SK-N-SH (cell line): ENCODE measurements at regions not wholly inside any gene's neighbourhood (a gene's known extent, or its start where the extent isn't known, plus 50 kb on each side); places are given as distances from the start of the nearest gene placed in this dataset.
"Not testable (repeated sequence)": the region's sequence is repeated elsewhere in the genome, so short reads cannot be mapped to it uniquely, and the experiment has no call there.

Experiments
- CTCF ChIA-PET: fragments of 300-600, 350-600 bp; formaldehyde crosslinking; extraction: SDS; loops from one replicate; lab custom pipeline; 2021; lab: Yijun Ruan, JAX
- POLR2A ChIA-PET: fragments of 350-600 bp; sonication (Branson Sonifier 250); formaldehyde crosslinking; extraction: SDS; loops from one replicate; lab custom pipeline; 2020; ENCODE audit warnings: antibody characterized with exemption, inconsistent platforms; lab: Yijun Ruan, JAX
- DNase-seq: peaks from one replicate; pipeline ENCODE4 v3.0.0; 2012
- H2AFZ ChIP-seq: fragments of 200-600 bp; sonication (generic); 2 replicates; pipeline ENCODE4 v1.8.1; 2016; ENCODE audit warnings: antibody characterized with exemption, mild to moderate bottlenecking, low read depth
- H3F3A ChIP-seq: fragments of 200-600 bp; sonication (generic); replicated peaks from 2 replicates; pipeline ENCODE3; 2016; ENCODE audit warnings: antibody characterized with exemption, mild to moderate bottlenecking; ENCODE audit not compliant: insufficient read depth
- H3K27ac ChIP-seq, 2 experiments: fragments of 200-500 bp in 1 of 2; fragments of 200-600 bp in 1 of 2; sonication (Bioruptor generic) in 1 of 2; sonication (generic), shearing (Covaris generic) in 1 of 2; 2 replicates each; pipeline versions ENCODE4 v1.5.1 to v1.6.1; 2014 to 2016; ENCODE audit warnings: low read depth in 2 of 2, inconsistent platforms in 1 of 2, low read length in 1 of 2, mild to moderate bottlenecking in 1 of 2, mixed read lengths in 1 of 2
- H3K27me3 ChIP-seq: fragments of 200-600 bp; sonication (generic), shearing (Covaris generic); 2 replicates; pipeline ENCODE4 v1.6.1; 2016; ENCODE audit warnings: mixed run types; ENCODE audit not compliant: insufficient read depth
- H3K36me3 ChIP-seq, 2 experiments: fragments of 200-500 bp in 1 of 2; fragments of 200-600 bp in 1 of 2; sonication (Bioruptor generic) in 1 of 2; sonication (generic) in 1 of 2; replicated peaks in 1 of 2; 2 replicates each; pipeline versions ENCODE3 to v1.5.1; 2014 to 2016; ENCODE audit warnings: low read length in 1 of 2, mild to moderate bottlenecking in 1 of 2; ENCODE audit not compliant: insufficient read depth in 2 of 2, control insufficient read depth in 1 of 2
- H3K4me1 ChIP-seq, 2 experiments: fragments of 200-500 bp in 1 of 2; fragments of 200-600 bp in 1 of 2; sonication (Bioruptor generic) in 1 of 2; sonication (generic), shearing (Covaris generic) in 1 of 2; 2 replicates each; pipeline versions ENCODE4 v1.5.1 to v1.6.1; 2014 to 2016; ENCODE audit warnings: low read depth in 1 of 2, low read length in 1 of 2, mixed run types in 1 of 2; ENCODE audit not compliant: insufficient read depth in 2 of 2, control insufficient read depth in 1 of 2
- H3K4me2 ChIP-seq: fragments of 200-600 bp; sonication (generic), shearing (Covaris generic); 2 replicates; pipeline ENCODE4 v1.6.1; 2017; ENCODE audit warnings: mixed run types
- H3K4me3 ChIP-seq, 2 experiments: fragments of 200-500 bp in 1 of 2; fragments of 200-600 bp in 1 of 2; sonication (Bioruptor generic) in 1 of 2; sonication (generic), shearing (Covaris generic) in 1 of 2; 2 replicates each; pipeline versions ENCODE4 v1.5.1 to v1.8.1; 2014 to 2016; ENCODE audit warnings: low read depth in 2 of 2, inconsistent platforms in 1 of 2, low read length in 1 of 2, mild to moderate bottlenecking in 1 of 2, mixed read lengths in 1 of 2, moderate library complexity in 1 of 2
- H3K79me2 ChIP-seq: fragments of 200-600 bp; sonication (generic); 2 replicates; pipeline ENCODE4 v1.8.1; 2017; ENCODE audit warnings: mild to moderate bottlenecking; ENCODE audit not compliant: insufficient read depth
- H3K9ac ChIP-seq: fragments of 200-600 bp; sonication (generic); 2 replicates; pipeline ENCODE4 v1.6.1; 2017; ENCODE audit warnings: mixed run types
- H3K9me2 ChIP-seq: fragments of 200-600 bp; sonication (generic); 2 replicates; pipeline ENCODE4 v1.6.1; 2017; ENCODE audit warnings: mixed run types
- H3K9me3 ChIP-seq: fragments of 200-600 bp; sonication (generic); 2 replicates; pipeline ENCODE4 v1.6.1; 2017; ENCODE audit warnings: mixed run types, mild to moderate bottlenecking, moderate library complexity
- H4K20me1 ChIP-seq: fragments of 200-600 bp; sonication (generic); 2 replicates; pipeline ENCODE4 v1.6.1; 2017; ENCODE audit warnings: mild to moderate bottlenecking, mixed run types; ENCODE audit not compliant: insufficient read depth
- CTCF ChIP-seq: fragments of 200-600 bp; sonication (generic); IDR thresholded peaks from 2 replicates; pipeline ENCODE4 v1.6.1; 2017; ENCODE audit warnings: antibody characterized with exemption, mild to moderate bottlenecking, moderate library complexity
- ELF1 ChIP-seq: IDR thresholded peaks from 2 replicates; pipeline ENCODE4 v1.4.0; 2012
- EP300 ChIP-seq, 2 experiments: IDR thresholded peaks; 2 replicates each; pipeline versions ENCODE4 v1.4.0 to v1.6.1; 2012; ENCODE audit warnings: borderline replicate concordance in 1 of 2, low read depth in 1 of 2, low read length in 1 of 2
- EZH2phosphoT487 ChIP-seq: fragments of 200-600 bp; sonication (generic); IDR thresholded peaks from 2 replicates; pipeline ENCODE4 v1.6.1; 2017; ENCODE audit warnings: low read depth, mixed run types, mild to moderate bottlenecking, antibody characterized with exemption, moderate library complexity, borderline replicate concordance
- JUND ChIP-seq: IDR thresholded peaks from 2 replicates; pipeline ENCODE4 v1.4.0; 2012
- MAX ChIP-seq: IDR thresholded peaks from 2 replicates; pipeline ENCODE4 v1.4.0; 2012; ENCODE audit warnings: low read depth
- MEF2A ChIP-seq: IDR thresholded peaks from 2 replicates; pipeline ENCODE4 v1.4.0; 2012; ENCODE audit warnings: low read depth, borderline replicate concordance
- MXI1 ChIP-seq: IDR thresholded peaks from 2 replicates; pipeline ENCODE4 v1.6.1; 2012; ENCODE audit warnings: mild to moderate bottlenecking, low read depth, low read length, improper control_type of control experiment
- NRF1 ChIP-seq: IDR thresholded peaks from 2 replicates; pipeline ENCODE4 v1.6.1; 2012; ENCODE audit warnings: low read depth, mild to moderate bottlenecking, low read length
- REST ChIP-seq: IDR thresholded peaks from 2 replicates; pipeline ENCODE4 v1.6.1; 2012; ENCODE audit warnings: mild to moderate bottlenecking, low read depth, low read length, moderate library complexity
- TAF1 ChIP-seq: IDR thresholded peaks from 2 replicates; pipeline ENCODE4 v1.6.1; 2012; ENCODE audit warnings: low read depth, mild to moderate bottlenecking, low read length, moderate library complexity, borderline replicate concordance
- TEAD4 ChIP-seq: IDR thresholded peaks from 2 replicates; pipeline ENCODE4 v1.4.0; 2012; ENCODE audit warnings: mild to moderate bottlenecking, borderline replicate concordance; ENCODE audit not compliant: insufficient read depth
- USF2 ChIP-seq: fragments of 150-350 bp; IDR thresholded peaks from 2 replicates; pipeline ENCODE4 v1.6.1; 2017; ENCODE audit warnings: antibody characterized with exemption, low read length, low read depth, borderline replicate concordance
- YY1 ChIP-seq: IDR thresholded peaks from 2 replicates; pipeline ENCODE4 v1.4.0; 2012; ENCODE audit warnings: low read depth, mild to moderate bottlenecking
- WGBS: methylation state at CpG from one replicate; pipeline ENCODE4 v1.1.6; 2017; ENCODE audit warnings: low lambda C conversion rate; 5-methylcytosine and 5-hydroxymethylcytosine counted together

GRCh38 chr4:79197275-79198009 is 128.4 kb downstream of the NAA11 start (continued):
- TF ChIP-seq REST: no peak
- TF ChIP-seq NRF1: no peak
- TF ChIP-seq EZH2phosphoT487: no peak
- TF ChIP-seq CTCF: no peak

GRCh38 chr4:79191292-79191691 is 134.6 kb downstream of the NAA11 start:
- H3K27ac ChIP-seq, H3K9ac ChIP-seq, H2AFZ ChIP-seq, H3K9me2 ChIP-seq, H3K79me2 ChIP-seq, H3K4me2 ChIP-seq, H4K20me1 ChIP-seq, H3K4me1 ChIP-seq, H3K27me3 ChIP-seq, H3K4me3 ChIP-seq, H3F3A ChIP-seq, H3K9me3 ChIP-seq, POLR2A ChIA-PET, H3K36me3 ChIP-seq, CTCF ChIA-PET, DNase-seq: not testable (repeated sequence)
- 21% methylated on average over 1 of the region's 1 CpG for WGBS

- Histone ChIP-seq H3K4me3 (no peak overlapping the region), H3K9ac (no peak overlapping the region), H3K4me1 (no peaks in the 10 kb centered on the region; a peak in 1 of 4 replicates), H3K27ac (no peak overlapping the region), H3K36me3 (no peaks in the 10 kb centered on the region), H3K27me3 (no peaks in the 10 kb centered on the region), H2AFZ (no peak overlapping the region), H3F3A (no peaks in the 10 kb centered on the region), H4K20me1 (no peaks in the 10 kb centered on the region), H3K79me2 (no peaks in the 10 kb centered on the region), H3K9me2 (no peaks in the 10 kb centered on the region), H3K4me2 (no peak overlapping the region), H3K9me3 (no peaks in the 10 kb centered on the region)
- CTCF ChIA-PET: interaction anchor here (0.6 kb wide), 1 partner anchor 543 kb away, joined by 3 read pairs; no protein-coding TSS in a partner anchor
- no peak for DNase-seq
- 23% methylated on average over 3 of the region's 3 CpGs for WGBS
- POLR2A ChIA-PET: no interaction called here
- TF ChIP-seq EZH2phosphoT487 (no peak), ELF1 (no peak), EP300 (IDR thresholded peaks at IDR 0.05; ENCODE audit: borderline replicate concordance in 1 of 2, low read depth in 1 of 2, low read length in 1 of 2) (no peak), TAF1 (no peak), JUND (no peak), MAX (no peak), USF2 (no peak), TEAD4 (no peak), YY1 (no peak), MEF2A (no peak), CTCF (no peak), MXI1 (no peak), NRF1 (no peak)
Measured at GRCh38 chr4:79185526-79186045, 140.3 kb downstream of the NAA11 start.
